A549 (cell line): ENCODE measurements at regions not wholly inside any gene's neighbourhood (a gene's known extent, or its start where the extent isn't known, plus 50 kb on each side); places are given as distances from the start of the nearest gene placed in this dataset.

Experiments
- ATAC-seq, 2 experiments: fragments of 200-7000 bp in 1 of 2; fragments of >200 bp in 1 of 2; cut with Nextera tagmentation in 1 of 2; cut with Tn5 transposase in 1 of 2; 3 replicates each; pipeline versions ENCODE4 v1.8.0 to v1.9.1; 2018 to 2020; ENCODE audit warnings: mild to moderate bottlenecking in 1 of 2, moderate library complexity in 1 of 2
- CTCF ChIA-PET: fragments of 300-600 bp; sonication (Branson Sonifier 250); formaldehyde crosslinking; extraction: SDS; loops from one replicate; lab custom pipeline; 2021; ENCODE audit warnings: antibody characterized with exemption, inconsistent platforms; lab: Yijun Ruan, JAX
- POLR2A ChIA-PET: fragments of 350-600 bp; formaldehyde crosslinking; extraction: SDS; loops from one replicate; lab custom pipeline; 2021; ENCODE audit warnings: antibody characterized with exemption, inconsistent platforms; lab: Yijun Ruan, JAX
- DNase-seq, 2 experiments: peaks; one replicate each; pipeline versions ENCODE4 v3.0.0 to v3.0.0-alpha.2; 2011 to 2016; ENCODE audit warnings: low read depth in 1 of 2, low spot score in 1 of 2
- FAIRE-seq: peaks from 2 replicates; lab custom pipeline; 2011; peaks lifted over from hg19 to GRCh38; lab: Jason Lieb, UNC
- H3K27ac ChIP-seq, 2 experiments: fragments of >200 bp; sonication (Bioruptor Twin); formaldehyde crosslinking; 3 replicates each; pipeline ENCODE4 v1.5.1; 2016 to 2017
- H3K4me1 ChIP-seq: fragments of >200 bp; sonication (Bioruptor Twin); formaldehyde crosslinking; 3 replicates; pipeline ENCODE4 v1.6.1; 2016
- H3K4me2 ChIP-seq: fragments of >200 bp; sonication (Bioruptor Twin); formaldehyde crosslinking; 3 replicates; pipeline ENCODE4 v1.6.1; 2016
- H3K4me3 ChIP-seq: fragments of >200 bp; sonication (Bioruptor Twin); formaldehyde crosslinking; 3 replicates; pipeline ENCODE4 v1.5.1; 2016
- H3K9me3 ChIP-seq: fragments of >200 bp; sonication (Bioruptor Twin); formaldehyde crosslinking; 3 replicates; pipeline ENCODE4 v1.6.1; 2016
- CBX2 ChIP-seq: fragments of 200-600 bp; sonication (generic); IDR thresholded peaks from 2 replicates; pipeline ENCODE4 v1.6.1; 2016; ENCODE audit warnings: low read depth, mild to moderate bottlenecking, borderline replicate concordance
- CBX8 ChIP-seq: fragments of 200-600 bp; sonication (generic); IDR thresholded peaks from 2 replicates; pipeline ENCODE4 v1.6.1; 2016
- CEBPB ChIP-seq, 2 experiments: fragments of >200 bp in 1 of 2; sonication (Bioruptor Twin) in 1 of 2; formaldehyde crosslinking in 1 of 2; IDR thresholded peaks; 2 replicates each; pipeline ENCODE4 v1.6.1; 2012 to 2016
- E2F6 ChIP-seq: IDR thresholded peaks from 2 replicates; pipeline ENCODE4 v1.6.1; 2012; ENCODE audit warnings: low read depth, borderline replicate concordance
- EHMT2 ChIP-seq: fragments of 200-600 bp; sonication (generic); IDR thresholded peaks from 2 replicates; pipeline ENCODE4 v1.6.1; 2016; ENCODE audit warnings: antibody characterized with exemption, low read depth, mild to moderate bottlenecking, moderate library complexity
- FOSB ChIP-seq: fragments of 250-450 bp; sonication (Bioruptor Pico); IDR thresholded peaks from 2 replicates; pipeline ENCODE4 v1.5.0; 2020; ENCODE audit warnings: mild to moderate bottlenecking, moderate library complexity
- HDAC2 ChIP-seq: fragments of 200-600 bp; sonication (generic); IDR thresholded peaks from 2 replicates; pipeline ENCODE4 v1.6.1; 2016
- HEYL ChIP-seq: fragments of 250-450 bp; sonication (Bioruptor Pico); IDR thresholded peaks from 2 replicates; pipeline ENCODE4 v1.8.0; 2021; ENCODE audit warnings: mild to moderate bottlenecking, moderate library complexity
- HMGXB4 ChIP-seq: fragments of 250-450 bp; sonication (Bioruptor Pico); IDR thresholded peaks from 2 replicates; pipeline ENCODE4 v1.5.0; 2021; ENCODE audit warnings: mild to moderate bottlenecking, moderate library complexity, borderline replicate concordance
- HOXB13 ChIP-seq: fragments of 250-450 bp; sonication (Bioruptor Pico); IDR thresholded peaks from 2 replicates; pipeline ENCODE4 v1.5.0; 2020; ENCODE audit warnings: low read depth, mild to moderate bottlenecking, moderate library complexity
- KDM5A ChIP-seq: fragments of 200-600 bp; sonication (generic); IDR thresholded peaks from 2 replicates; pipeline ENCODE4 v1.6.1; 2016; ENCODE audit warnings: antibody characterized with exemption, mild to moderate bottlenecking
- NFE2L2 ChIP-seq: fragments of 150-350 bp; conservative IDR thresholded peaks from 2 replicates; pipeline ENCODE4 v1.6.1; 2014; ENCODE audit warnings: low read length
- PHF8 ChIP-seq: fragments of 200-600 bp; sonication (generic); IDR thresholded peaks from 2 replicates; pipeline ENCODE4 v1.6.1; 2016; ENCODE audit warnings: low read depth, mild to moderate bottlenecking, antibody characterized with exemption, moderate library complexity, borderline replicate concordance
- RCOR1 ChIP-seq: fragments of 150-350 bp; IDR thresholded peaks from 2 replicates; pipeline ENCODE4 v1.6.1; 2014; ENCODE audit warnings: antibody characterized with exemption, low read length, low read depth
- RNF2 ChIP-seq: fragments of 200-600 bp; sonication (generic); IDR thresholded peaks from 2 replicates; pipeline ENCODE4 v1.6.1; 2016; ENCODE audit warnings: low read depth, mild to moderate bottlenecking, antibody characterized with exemption, moderate library complexity, borderline replicate concordance
- SREBF2 ChIP-seq: fragments of 450-650 bp; IDR thresholded peaks from 2 replicates; pipeline ENCODE4 v1.6.1; 2014; ENCODE audit warnings: mild to moderate bottlenecking, moderate library complexity
- TFCP2L1 ChIP-seq: fragments of 250-450 bp; sonication (Bioruptor Pico); IDR thresholded peaks from 2 replicates; pipeline ENCODE4 v1.5.0; 2021; ENCODE audit warnings: mild to moderate bottlenecking
- USF2 ChIP-seq: fragments of 450-650 bp; IDR thresholded peaks from 2 replicates; pipeline ENCODE4 v1.6.1; 2014; ENCODE audit warnings: antibody characterized with exemption
- WGBS: methylation state at CpG from one replicate; pipeline ENCODE4 v1.1.6; 2017; ENCODE audit errors: missing lambda C conversion rate; 5-methylcytosine and 5-hydroxymethylcytosine counted together
- TF ChIP-seq, protein P1 (sequence below): fragments of 150-350 bp; IDR thresholded peaks from 2 replicates; pipeline ENCODE4 v1.6.1; 2014; ENCODE audit warnings: low read depth, mild to moderate bottlenecking, low read length

DNA sequence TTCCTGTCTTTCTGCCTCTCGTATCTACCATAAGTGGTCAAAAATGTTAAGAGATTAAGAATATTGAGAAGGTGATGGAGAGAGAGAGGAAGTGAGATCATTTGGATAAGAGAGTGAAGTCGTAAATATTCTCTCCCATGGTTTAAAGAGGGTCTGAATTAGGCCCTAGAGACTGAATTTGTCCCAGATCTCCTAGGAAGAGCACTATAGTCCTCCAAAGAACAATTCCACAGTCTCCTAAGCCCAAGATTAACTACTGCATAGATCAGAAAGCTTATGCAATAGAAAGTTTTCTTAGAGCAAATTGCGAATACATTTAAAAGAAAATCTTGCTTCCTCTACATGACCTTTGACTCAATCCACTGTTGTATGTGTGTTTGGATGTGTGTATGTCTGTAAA is 598.8 kb downstream of the TUSC7 start:
- Histone ChIP-seq H3K27ac (no peak overlapping the region), H3K4me1 (no peaks in the 10 kb centered on the region), H3K9me3 (no peaks in the 10 kb centered on the region), H3K4me2 (no peak overlapping the region), H3K4me3 (no peak overlapping the region)
- FAIRE-seq (no peak), DNase-seq (no peak), ATAC-seq (no peak)
- POLR2A ChIA-PET: no interaction called here
- 58% methylated on average over 3 of the region's 3 CpGs for WGBS
- TF ChIP-seq RCOR1 (no peak), USF2 (no peak), E2F6 (no peak)
- CTCF ChIA-PET: no interaction called here

DNA sequence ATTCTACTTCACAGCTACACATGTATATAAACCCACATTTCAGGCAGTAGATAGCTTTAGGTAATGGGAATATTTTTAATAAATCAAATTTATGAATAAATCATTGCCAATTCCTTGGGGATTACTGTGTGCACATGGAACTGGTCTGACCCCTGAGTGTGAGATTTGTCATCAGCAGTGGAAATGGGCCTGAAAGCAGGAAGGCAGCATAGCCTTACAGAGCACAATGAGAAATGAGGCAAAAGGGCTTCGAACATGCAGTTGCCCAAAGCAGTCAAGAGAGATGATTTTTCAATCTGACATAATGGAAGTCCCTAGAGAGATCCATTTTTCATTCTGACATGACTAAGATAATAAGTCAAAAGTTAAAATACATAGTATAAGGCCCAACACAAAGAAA is 599.2 kb downstream of the TUSC7 start:
- ATAC-seq (no peak), DNase-seq (no peak)
- no peak overlapping the region for H3K4me2 ChIP-seq
- H3K27ac ChIP-seq: no peak overlapping the region
- H3K4me3 ChIP-seq: no peak overlapping the region
- no peaks in the 10 kb centered on the region for H3K9me3 ChIP-seq
- ChIA-PET CTCF (no interaction called here), POLR2A (no interaction called here)
- H3K4me1 ChIP-seq: no peaks in the 10 kb centered on the region
- WGBS: 61% methylated on average over 1 of the region's 1 CpG
- TF ChIP-seq HMGXB4 (CRISPR knock-in tag): no peak
- no peak for TF ChIP-seq HEYL (CRISPR knock-in tag)
- TF ChIP-seq CEBPB (IDR thresholded peaks at IDR 0.05): no peak
- TF ChIP-seq PHF8: no peak
- no peak for TF ChIP-seq FOSB (CRISPR knock-in tag)
- no peak for TF ChIP-seq EHMT2
- TF ChIP-seq SREBF2: no peak
- no peak for TF ChIP-seq RCOR1
- no peak for TF ChIP-seq NFE2L2
- no peak for TF ChIP-seq HDAC2
- TF ChIP-seq USF2: no peak
- no peak for TF ChIP-seq CBX2
- no peak for TF ChIP-seq KDM5A
- TF ChIP-seq HOXB13 (CRISPR knock-in tag): no peak
- no peak for TF ChIP-seq TFCP2L1 (CRISPR knock-in tag)
- TF ChIP-seq, protein P1, sequence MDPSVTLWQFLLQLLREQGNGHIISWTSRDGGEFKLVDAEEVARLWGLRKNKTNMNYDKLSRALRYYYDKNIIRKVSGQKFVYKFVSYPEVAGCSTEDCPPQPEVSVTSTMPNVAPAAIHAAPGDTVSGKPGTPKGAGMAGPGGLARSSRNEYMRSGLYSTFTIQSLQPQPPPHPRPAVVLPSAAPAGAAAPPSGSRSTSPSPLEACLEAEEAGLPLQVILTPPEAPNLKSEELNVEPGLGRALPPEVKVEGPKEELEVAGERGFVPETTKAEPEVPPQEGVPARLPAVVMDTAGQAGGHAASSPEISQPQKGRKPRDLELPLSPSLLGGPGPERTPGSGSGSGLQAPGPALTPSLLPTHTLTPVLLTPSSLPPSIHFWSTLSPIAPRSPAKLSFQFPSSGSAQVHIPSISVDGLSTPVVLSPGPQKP: no peak
- TF ChIP-seq, all 56 proteins: peak for 0
- FAIRE-seq: no peak

GRCh38 chr3:117310536-117310935 is 601.0 kb downstream of the TUSC7 start:
- no peaks in the 10 kb centered on the region for H3K4me1 ChIP-seq
- TF ChIP-seq CBX8 (no peak), RNF2 (no peak), HEYL (CRISPR knock-in tag) (no peak)
- FAIRE-seq (no peak), ATAC-seq (no peak), DNase-seq (no peak)
- H3K4me3 ChIP-seq: no peak overlapping the region
- ChIA-PET CTCF (no interaction called here), POLR2A (no interaction called here)
- 81% methylated on average over 1 of the region's 1 CpG for WGBS
- H3K9me3 ChIP-seq: no peaks in the 10 kb centered on the region
- H3K4me2 ChIP-seq: no peak overlapping the region
- no peak overlapping the region for H3K27ac ChIP-seq
